ENCODE measurements at regions not wholly inside any gene's neighbourhood (a gene's known extent, or its start where the extent isn't known, plus 50 kb on each side); places are given as distances from the start of the nearest gene placed in this dataset.

DNA sequence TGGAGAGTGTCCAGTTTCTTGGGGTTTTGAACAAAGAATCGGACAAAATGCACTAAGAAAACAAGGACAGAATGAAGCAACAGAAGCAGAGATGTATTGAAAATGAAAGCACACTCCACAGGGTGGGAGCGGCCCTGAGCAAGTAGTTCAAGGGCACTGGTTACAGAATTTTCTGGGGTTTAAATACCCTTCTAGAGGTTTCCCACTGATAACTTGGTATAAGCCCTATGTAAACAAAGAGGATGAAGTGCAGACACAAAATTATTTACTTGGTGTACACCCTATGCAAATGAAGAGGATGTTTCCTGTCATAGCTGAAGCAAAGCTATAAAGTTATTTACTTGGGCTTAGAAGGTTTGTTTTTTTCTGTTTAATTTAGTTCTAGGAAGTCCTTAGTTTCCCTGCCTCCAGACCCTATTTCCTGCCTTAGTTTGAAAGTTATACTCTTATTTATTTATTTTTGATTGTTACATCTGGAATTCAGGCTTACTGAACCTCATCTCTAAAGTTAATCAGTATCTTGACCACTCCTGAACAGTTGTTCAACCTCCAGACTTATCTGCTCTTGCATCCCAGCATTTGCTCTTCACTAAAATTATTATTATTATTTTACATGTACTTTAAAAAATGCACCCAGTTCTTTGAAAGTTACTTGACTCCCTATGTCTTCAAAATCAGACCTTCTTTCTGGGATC, 193.5 kb downstream of the SPP2 start:
- Histone ChIP-seq H3K9me3 (ENCODE audit: control insufficient read depth, insufficient read depth, low read length) (peaks cover 2% of the 10 kb centered on the region), H3K36me3 (ENCODE audit: control insufficient read depth, insufficient read depth, low read length) (no peaks in the 10 kb centered on the region; the same call in 1 of the 2 replicates), H3K4me1 (ENCODE audit: control insufficient read depth, insufficient read depth, low read length) (no peaks in the 10 kb centered on the region), H3K27ac (ENCODE audit: low read length) (no peak overlapping the region), H3K27me3 (ENCODE audit: control insufficient read depth, insufficient read depth, low read length) (no peaks in the 10 kb centered on the region), H3K4me3 (ENCODE audit: low read length) (no peak overlapping the region)
- DNase-seq (ENCODE audit: low read depth, low spot score), result no peak
- no CpG with 5 or more reads among the region's 2 CpGs for WGBS (ENCODE audit: insufficient coverage, insufficient read length)

DNA sequence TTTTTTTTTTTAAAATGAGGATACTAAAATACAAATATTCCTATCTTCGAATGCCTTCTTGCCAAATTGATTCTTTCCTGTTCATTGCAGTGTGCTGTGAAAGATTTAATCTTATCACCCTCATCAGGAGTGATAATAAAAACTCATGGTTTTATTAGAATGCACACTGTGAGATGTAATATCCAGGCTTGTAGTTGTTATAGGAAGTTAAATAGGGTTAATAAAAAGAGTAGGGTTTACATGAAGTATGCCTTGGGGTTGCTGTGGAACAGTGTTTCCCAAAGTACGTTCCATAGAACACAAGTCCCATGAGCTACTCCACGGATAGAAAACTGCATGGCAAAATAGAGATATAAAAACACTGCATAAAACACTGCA, 191.9 kb downstream of the SPP2 start:
- no peaks in the 10 kb centered on the region for H3K27me3 ChIP-seq (ENCODE audit: control insufficient read depth, insufficient read depth, low read length)
- no peaks in the 10 kb centered on the region for H3K4me1 ChIP-seq (ENCODE audit: control insufficient read depth, insufficient read depth, low read length)
- DNase-seq (ENCODE audit: low read depth, low spot score), result no peak
- no peaks in the 10 kb centered on the region for H3K36me3 ChIP-seq (ENCODE audit: control insufficient read depth, insufficient read depth, low read length)
- no peak overlapping the region for H3K27ac ChIP-seq (ENCODE audit: low read length)
- H3K9me3 ChIP-seq (ENCODE audit: control insufficient read depth, insufficient read depth, low read length), result peaks cover 2% of the 10 kb centered on the region
- H3K4me3 ChIP-seq (ENCODE audit: low read length), result no peak overlapping the region
- no CpG with 5 or more reads among the region's 3 CpGs for WGBS (ENCODE audit: insufficient coverage, insufficient read length)

DNA sequence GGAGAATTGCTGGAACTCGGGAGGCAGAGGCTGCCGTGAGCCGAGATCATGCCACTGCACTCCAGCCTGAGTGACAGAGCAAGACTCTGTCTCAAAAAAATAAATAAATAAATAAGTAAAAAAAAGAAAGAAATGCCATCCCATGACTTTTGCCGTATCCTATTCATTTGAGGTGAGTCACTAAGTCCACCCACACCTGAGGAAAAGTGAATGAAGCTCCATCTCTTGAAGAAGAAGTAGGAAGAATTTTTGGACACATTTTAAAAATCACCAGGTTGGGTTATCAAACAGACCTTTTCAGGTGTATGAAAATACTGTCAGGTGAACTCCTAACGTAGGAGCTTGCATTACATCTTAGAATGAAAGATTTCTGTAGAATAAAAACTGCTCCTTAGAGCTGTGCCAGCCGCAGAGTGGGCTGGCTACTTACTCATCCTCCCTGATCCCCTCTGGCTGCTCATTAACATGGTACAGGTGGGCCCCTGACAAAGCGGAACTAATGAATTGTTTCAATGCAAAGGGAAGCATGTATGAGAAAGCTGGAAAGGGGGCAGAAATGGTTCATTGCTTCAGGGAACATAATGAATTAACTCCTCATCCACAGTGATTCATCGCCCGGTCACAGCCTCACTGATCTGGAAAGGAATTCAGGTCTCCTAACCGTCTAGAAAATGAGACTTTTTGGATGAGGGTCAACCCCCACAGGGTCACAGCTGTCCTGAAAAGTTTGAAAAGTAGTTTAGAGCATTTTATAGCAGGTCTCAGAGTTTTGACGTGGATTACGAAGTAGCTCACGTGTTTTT, 191.4 kb downstream of the SPP2 start:
- no peak for DNase-seq (ENCODE audit: low read depth, low spot score)
- WGBS (ENCODE audit: insufficient coverage, insufficient read length), result no CpG with 5 or more reads among the region's 13 CpGs
- no peak overlapping the region for H3K4me3 ChIP-seq (ENCODE audit: low read length)
- H3K27ac ChIP-seq (ENCODE audit: low read length), result no peak overlapping the region
- H3K27me3 ChIP-seq (ENCODE audit: control insufficient read depth, insufficient read depth, low read length), result no peaks in the 10 kb centered on the region
- no peaks in the 10 kb centered on the region for H3K36me3 ChIP-seq (ENCODE audit: control insufficient read depth, insufficient read depth, low read length)
- H3K9me3 ChIP-seq (ENCODE audit: control insufficient read depth, insufficient read depth, low read length), result no peaks in the 10 kb centered on the region
- no peaks in the 10 kb centered on the region for H3K4me1 ChIP-seq (ENCODE audit: control insufficient read depth, insufficient read depth, low read length)

DNA sequence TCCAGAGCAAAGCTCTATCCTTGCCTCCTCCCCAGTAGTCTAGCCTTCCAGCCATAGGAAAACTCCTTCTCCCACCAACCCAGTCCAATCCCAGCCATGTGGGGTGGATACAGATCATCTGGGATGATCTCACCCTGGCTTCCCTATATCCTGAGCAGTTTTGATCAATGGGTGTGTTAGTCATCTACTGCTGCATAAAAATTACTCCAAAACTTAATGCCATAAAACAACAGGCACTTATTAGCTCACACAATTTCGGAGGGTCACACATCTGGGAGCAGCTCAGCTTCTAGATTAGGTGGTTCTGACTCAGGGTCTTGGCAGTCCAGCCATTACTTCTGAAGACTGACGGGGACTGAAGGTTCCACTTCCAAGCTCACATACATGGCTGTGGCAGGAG, 190.4 kb downstream of the SPP2 start:
- DNase-seq (ENCODE audit: low read depth, low spot score), result no peak
- WGBS (ENCODE audit: insufficient coverage, insufficient read length), result no CpG with 5 or more reads among the region's 2 CpGs

DNA sequence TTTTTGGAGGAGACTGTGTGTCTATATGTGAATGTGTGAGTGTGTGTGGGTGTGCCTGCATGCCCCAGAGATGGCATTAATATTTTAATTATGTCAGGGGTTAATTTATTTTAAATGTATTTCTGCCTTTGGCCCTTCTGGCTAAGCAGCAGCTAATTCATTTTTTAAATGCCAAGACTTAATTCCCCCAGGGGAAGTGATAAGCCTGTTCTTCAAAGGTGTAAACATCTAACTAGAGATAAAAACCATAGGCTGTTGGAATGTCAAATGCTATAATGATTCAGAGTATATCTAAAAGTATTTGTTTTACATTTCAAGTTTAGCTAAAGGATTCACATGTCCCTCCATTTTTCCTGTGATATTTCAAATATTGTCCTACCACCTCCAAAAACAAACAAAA, 184.7 kb downstream of the SPP2 start:
- no peak for DNase-seq (ENCODE audit: low read depth, low spot score)
- Histone ChIP-seq H3K9me3 (ENCODE audit: control insufficient read depth, insufficient read depth, low read length) (no peaks in the 10 kb centered on the region), H3K36me3 (ENCODE audit: control insufficient read depth, insufficient read depth, low read length) (no peaks in the 10 kb centered on the region), H3K27me3 (ENCODE audit: control insufficient read depth, insufficient read depth, low read length) (no peaks in the 10 kb centered on the region), H3K27ac (ENCODE audit: low read length) (no peak overlapping the region), H3K4me1 (ENCODE audit: control insufficient read depth, insufficient read depth, low read length) (no peaks in the 10 kb centered on the region), H3K4me3 (ENCODE audit: low read length) (no peak overlapping the region)

More for the DNA sequence above, 190.4 kb downstream of the SPP2 start:
- Histone ChIP-seq H3K4me1 (ENCODE audit: control insufficient read depth, insufficient read depth, low read length) (no peaks in the 10 kb centered on the region), H3K27me3 (ENCODE audit: control insufficient read depth, insufficient read depth, low read length) (no peaks in the 10 kb centered on the region), H3K9me3 (ENCODE audit: control insufficient read depth, insufficient read depth, low read length) (no peaks in the 10 kb centered on the region), H3K36me3 (ENCODE audit: control insufficient read depth, insufficient read depth, low read length) (no peaks in the 10 kb centered on the region), H3K4me3 (ENCODE audit: low read length) (no peak overlapping the region), H3K27ac (ENCODE audit: low read length) (no peak overlapping the region)

DNA sequence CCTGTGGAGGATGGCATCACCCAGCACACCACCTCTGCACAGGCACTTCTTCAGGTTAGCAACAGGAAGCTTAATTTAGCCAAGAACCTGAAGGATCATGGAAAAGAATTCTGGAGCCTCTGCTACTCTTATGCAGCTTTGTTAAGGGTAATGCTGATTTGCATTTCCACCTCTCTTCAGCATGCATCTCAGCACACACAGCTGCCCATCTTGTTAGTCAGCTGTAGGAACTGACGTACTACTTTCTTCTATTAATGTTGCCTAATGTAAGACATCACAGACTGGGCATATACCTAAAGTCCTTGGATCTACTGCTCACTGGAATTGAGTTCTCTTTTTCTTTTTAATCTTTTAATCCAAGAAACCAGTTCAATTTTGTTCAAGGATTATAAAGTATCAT, 181.0 kb downstream of the SPP2 start:
- Histone ChIP-seq H3K27ac (ENCODE audit: low read length) (no peak overlapping the region), H3K4me3 (ENCODE audit: low read length) (no peak overlapping the region), H3K27me3 (ENCODE audit: control insufficient read depth, insufficient read depth, low read length) (no peaks in the 10 kb centered on the region), H3K36me3 (ENCODE audit: control insufficient read depth, insufficient read depth, low read length) (no peaks in the 10 kb centered on the region), H3K9me3 (ENCODE audit: control insufficient read depth, insufficient read depth, low read length) (no peaks in the 10 kb centered on the region), H3K4me1 (ENCODE audit: control insufficient read depth, insufficient read depth, low read length) (no peaks in the 10 kb centered on the region)
- no peak for DNase-seq (ENCODE audit: low read depth, low spot score)
- no CpG with 5 or more reads among the region's 1 CpG for WGBS (ENCODE audit: insufficient coverage, insufficient read length)

DNA sequence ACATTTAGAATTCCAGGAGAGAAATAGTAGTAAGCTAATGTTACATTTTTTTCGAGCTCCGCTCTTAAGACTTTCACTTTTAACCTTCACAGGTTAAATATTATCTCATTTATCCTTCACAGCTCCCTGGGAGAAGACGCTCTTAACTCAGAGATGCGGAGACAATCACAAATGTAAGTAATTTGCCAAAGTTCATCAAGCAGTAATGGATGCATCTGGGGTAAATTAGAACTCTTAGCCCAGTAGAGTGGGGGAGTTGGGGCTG, 168.5 kb downstream of the SPP2 start:
- no CpG with 5 or more reads among the region's 4 CpGs for WGBS (ENCODE audit: insufficient coverage, insufficient read length)
- DNase-seq (ENCODE audit: low read depth, low spot score), result no peak
- Histone ChIP-seq H3K4me1 (ENCODE audit: control insufficient read depth, insufficient read depth, low read length) (no peaks in the 10 kb centered on the region), H3K27me3 (ENCODE audit: control insufficient read depth, insufficient read depth, low read length) (no peaks in the 10 kb centered on the region), H3K9me3 (ENCODE audit: control insufficient read depth, insufficient read depth, low read length) (no peaks in the 10 kb centered on the region), H3K4me3 (ENCODE audit: low read length) (no peak overlapping the region), H3K27ac (ENCODE audit: low read length) (no peak overlapping the region), H3K36me3 (ENCODE audit: control insufficient read depth, insufficient read depth, low read length) (no peaks in the 10 kb centered on the region)

DNA sequence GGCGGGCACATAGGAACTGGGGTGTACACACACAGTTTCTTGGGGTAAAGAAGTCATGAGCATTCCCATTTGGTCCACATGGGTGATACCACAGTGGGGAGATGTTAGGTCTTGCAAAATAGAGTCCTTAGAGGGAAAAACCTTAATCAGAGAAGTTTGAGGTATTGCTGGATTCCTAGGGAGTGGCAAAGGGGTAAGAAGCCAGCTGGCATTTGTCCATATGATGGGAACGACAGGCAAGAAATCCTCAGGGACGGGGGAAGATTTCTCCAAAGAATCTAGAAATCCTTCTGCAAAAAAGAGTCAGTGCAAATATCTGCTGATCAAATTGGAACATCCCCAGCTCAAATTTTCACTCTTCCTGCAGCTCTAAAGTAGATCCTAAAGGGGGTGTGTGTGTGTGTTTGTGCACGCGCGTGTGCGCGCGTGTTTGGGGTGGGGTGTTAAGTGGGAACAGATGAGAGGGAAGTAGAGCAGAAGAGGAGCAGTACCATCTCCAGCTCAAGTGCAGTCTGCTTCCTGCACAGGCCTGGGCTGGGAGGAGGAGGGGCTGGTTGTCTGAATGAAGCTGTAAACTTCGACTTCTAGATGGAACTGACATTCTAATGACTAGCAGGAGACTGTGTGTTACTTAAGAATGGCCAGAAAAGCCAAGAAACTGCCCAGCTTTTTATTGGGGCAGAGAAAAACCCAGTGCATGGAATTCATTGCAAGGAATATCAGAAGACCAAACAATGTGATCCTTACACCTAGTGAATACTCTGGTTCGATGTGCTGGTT, 168.0 kb downstream of the SPP2 start:
- H3K4me1 ChIP-seq (ENCODE audit: control insufficient read depth, insufficient read depth, low read length), result no peaks in the 10 kb centered on the region

DNA sequence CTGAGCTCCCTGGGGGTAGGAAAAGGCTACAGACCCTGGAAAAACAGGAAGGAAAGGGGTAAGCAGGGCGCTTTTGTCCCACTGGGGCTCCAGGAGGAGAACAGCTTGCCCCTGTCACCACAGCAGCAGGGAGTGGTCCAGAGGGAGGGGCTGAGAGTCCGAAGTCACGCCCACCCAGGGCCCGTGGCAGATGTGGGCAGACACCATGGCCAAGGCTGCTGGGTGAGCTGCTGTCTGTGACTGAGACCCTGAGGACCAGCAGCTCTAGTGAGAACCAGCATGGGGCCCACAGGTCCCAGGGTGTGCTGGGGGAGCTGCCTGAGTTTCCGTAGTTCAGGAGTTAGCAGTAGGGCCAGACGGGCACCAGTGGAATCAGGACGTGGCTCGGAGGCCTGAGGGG, 162.0 kb downstream of the SPP2 start:
- DNase-seq (ENCODE audit: low read depth, low spot score), result no peak
- Histone ChIP-seq H3K4me3 (ENCODE audit: low read length) (no peak overlapping the region), H3K27me3 (ENCODE audit: control insufficient read depth, insufficient read depth, low read length) (no peaks in the 10 kb centered on the region), H3K27ac (ENCODE audit: low read length) (no peak overlapping the region), H3K4me1 (ENCODE audit: control insufficient read depth, insufficient read depth, low read length) (no peaks in the 10 kb centered on the region), H3K36me3 (ENCODE audit: control insufficient read depth, insufficient read depth, low read length) (no peaks in the 10 kb centered on the region), H3K9me3 (ENCODE audit: control insufficient read depth, insufficient read depth, low read length) (no peaks in the 10 kb centered on the region)
- no CpG with 5 or more reads among the region's 8 CpGs for WGBS (ENCODE audit: insufficient coverage, insufficient read length)

More for the DNA sequence above, 168.0 kb downstream of the SPP2 start:
- Histone ChIP-seq H3K9me3 (ENCODE audit: control insufficient read depth, insufficient read depth, low read length) (no peaks in the 10 kb centered on the region), H3K4me3 (ENCODE audit: low read length) (no peak overlapping the region), H3K27ac (ENCODE audit: low read length) (no peak overlapping the region), H3K36me3 (ENCODE audit: control insufficient read depth, insufficient read depth, low read length) (no peaks in the 10 kb centered on the region), H3K27me3 (ENCODE audit: control insufficient read depth, insufficient read depth, low read length) (no peaks in the 10 kb centered on the region)
- no peak for DNase-seq (ENCODE audit: low read depth, low spot score)
- whole genome bisulfite sequencing (ENCODE audit: insufficient coverage, insufficient read length), result 100% methylated on average over 6 of the region's 11 CpGs

DNA sequence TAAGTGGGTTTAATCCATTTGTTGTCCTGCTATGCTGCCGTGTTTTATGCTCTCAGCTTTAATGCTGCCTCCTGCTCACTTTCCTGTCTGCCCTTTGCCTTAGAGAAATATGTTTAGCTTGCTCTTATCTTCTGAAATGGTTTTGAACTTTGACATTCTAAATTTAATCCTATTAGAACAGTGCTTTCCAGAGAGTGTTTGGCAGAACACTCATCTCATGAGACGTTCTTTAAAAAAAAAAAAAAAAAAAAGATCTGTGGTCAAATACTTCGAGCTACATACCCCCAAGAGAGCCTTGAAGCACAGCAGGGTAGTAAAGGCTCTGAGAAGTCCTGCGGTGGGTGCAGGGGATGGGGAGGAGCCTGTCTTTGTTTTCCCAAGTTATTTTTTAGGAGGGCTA, 161.3 kb downstream of the SPP2 start:
- H3K4me1 ChIP-seq (ENCODE audit: control insufficient read depth, insufficient read depth, low read length), result no peaks in the 10 kb centered on the region
- no peaks in the 10 kb centered on the region for H3K9me3 ChIP-seq (ENCODE audit: control insufficient read depth, insufficient read depth, low read length)
- no peak overlapping the region for H3K4me3 ChIP-seq (ENCODE audit: low read length)
- no peak for DNase-seq (ENCODE audit: low read depth, low spot score)
- no peaks in the 10 kb centered on the region for H3K27me3 ChIP-seq (ENCODE audit: control insufficient read depth, insufficient read depth, low read length)
- H3K36me3 ChIP-seq (ENCODE audit: control insufficient read depth, insufficient read depth, low read length), result no peaks in the 10 kb centered on the region
- no peak overlapping the region for H3K27ac ChIP-seq (ENCODE audit: low read length)
- whole genome bisulfite sequencing (ENCODE audit: insufficient coverage, insufficient read length), result no CpG with 5 or more reads among the region's 4 CpGs

Measured in iPS DF 6.9 (cell line).